Calu3 (cell line): ENCODE measurements at regions not wholly inside any gene's neighbourhood (a gene's known extent, or its start where the extent isn't known, plus 50 kb on each side); places are given as distances from the start of the nearest gene placed in this dataset.

Experiments
- BruUV-seq: library from RNA; stranded (reverse); fragments of 400-500 nt; replicated peaks from 2 replicates; lab custom pipeline; 2021; lab: Mats Ljungman, UMichigan
- CTCF ChIA-PET: fragments of 300-600 bp; sonication (Branson Sonifier 250); formaldehyde crosslinking; loops from one replicate; lab custom pipeline; 2022; ENCODE audit warnings: antibody characterized with exemption; lab: Charles Lee
- DNase-seq: peaks from one replicate; pipeline ENCODE4 v3.0.0; 2022
- H3K27ac Mint-ChIP-seq: one replicate; pipeline ENCODE4 v1.8.0; 2022; ENCODE audit warnings: mixed read lengths; ENCODE audit not compliant: unreplicated experiment
- H3K27me3 Mint-ChIP-seq: one replicate; pipeline ENCODE4 v1.8.0; 2022; ENCODE audit warnings: mixed read lengths; ENCODE audit not compliant: unreplicated experiment
- H3K36me3 Mint-ChIP-seq: one replicate; pipeline ENCODE4 v1.8.0; 2022; ENCODE audit warnings: mild to moderate bottlenecking, moderate library complexity, mixed read lengths; ENCODE audit not compliant: insufficient read depth, unreplicated experiment
- H3K4me1 Mint-ChIP-seq: one replicate; pipeline ENCODE4 v1.8.0; 2022; ENCODE audit warnings: mild to moderate bottlenecking, low read depth, mixed read lengths; ENCODE audit not compliant: unreplicated experiment
- H3K4me3 Mint-ChIP-seq: one replicate; pipeline ENCODE4 v1.8.0; 2022; ENCODE audit warnings: mild to moderate bottlenecking, low read depth, moderate library complexity, mixed read lengths; ENCODE audit not compliant: unreplicated experiment
- H3K9me3 Mint-ChIP-seq: one replicate; pipeline ENCODE4 v1.8.0; 2022; ENCODE audit warnings: low read depth, mixed read lengths; ENCODE audit not compliant: unreplicated experiment
- intact Hi-C: fragments of 100-400 bp; cut with micrococcal nuclease; formaldehyde crosslinking; loops from one replicate; pipeline ENCODE4 v1.10.0; 2022; ENCODE audit not compliant: unreplicated experiment
- TF ChIP-seq, protein P1 (sequence below): fragments of 200-600 bp; IDR thresholded peaks from one replicate; pipeline ENCODE4 v1.8.0; 2022; ENCODE audit warnings: antibody characterized with exemption; ENCODE audit not compliant: unreplicated experiment

DNA sequence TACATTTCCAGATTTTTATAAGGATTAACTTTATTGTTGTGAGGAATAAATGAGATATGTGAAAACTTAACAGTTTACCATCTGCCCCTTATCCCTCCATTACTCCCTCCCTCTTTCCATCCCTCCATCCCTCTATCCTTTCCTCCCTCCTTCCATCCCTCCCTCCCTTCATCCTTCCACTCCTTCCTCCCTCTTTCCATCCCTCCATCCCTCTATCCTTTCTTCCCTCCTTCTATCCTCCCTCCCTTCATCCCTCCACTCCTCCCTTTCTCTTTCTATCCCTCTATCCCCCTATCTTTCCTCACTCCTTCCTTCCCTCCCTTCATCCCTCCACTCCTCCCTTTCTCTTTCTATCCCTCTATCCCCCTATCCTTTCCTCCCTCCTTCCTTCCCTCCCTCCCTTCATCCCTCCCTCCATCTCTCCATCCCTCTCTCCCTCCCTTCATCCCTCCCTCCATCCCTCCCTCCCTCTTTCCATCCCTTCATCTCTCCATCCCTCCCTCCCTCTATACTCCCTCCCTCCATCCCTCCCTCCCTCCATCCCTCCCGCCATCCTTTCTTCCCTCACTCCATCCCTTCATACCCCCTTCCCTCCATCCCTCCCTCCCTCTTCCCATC, 181.8 kb upstream of the PLXNC1 start:
- no TSS peak for BruUV-seq
- DNase-seq: no peak
- intact Hi-C loops: no loop called here
- H3K27ac Mint-ChIP-seq: no peak overlapping the region
- H3K4me1 Mint-ChIP-seq: no peaks in the 10 kb centered on the region
- no peaks in the 10 kb centered on the region for H3K36me3 Mint-ChIP-seq
- TF ChIP-seq, protein P1, sequence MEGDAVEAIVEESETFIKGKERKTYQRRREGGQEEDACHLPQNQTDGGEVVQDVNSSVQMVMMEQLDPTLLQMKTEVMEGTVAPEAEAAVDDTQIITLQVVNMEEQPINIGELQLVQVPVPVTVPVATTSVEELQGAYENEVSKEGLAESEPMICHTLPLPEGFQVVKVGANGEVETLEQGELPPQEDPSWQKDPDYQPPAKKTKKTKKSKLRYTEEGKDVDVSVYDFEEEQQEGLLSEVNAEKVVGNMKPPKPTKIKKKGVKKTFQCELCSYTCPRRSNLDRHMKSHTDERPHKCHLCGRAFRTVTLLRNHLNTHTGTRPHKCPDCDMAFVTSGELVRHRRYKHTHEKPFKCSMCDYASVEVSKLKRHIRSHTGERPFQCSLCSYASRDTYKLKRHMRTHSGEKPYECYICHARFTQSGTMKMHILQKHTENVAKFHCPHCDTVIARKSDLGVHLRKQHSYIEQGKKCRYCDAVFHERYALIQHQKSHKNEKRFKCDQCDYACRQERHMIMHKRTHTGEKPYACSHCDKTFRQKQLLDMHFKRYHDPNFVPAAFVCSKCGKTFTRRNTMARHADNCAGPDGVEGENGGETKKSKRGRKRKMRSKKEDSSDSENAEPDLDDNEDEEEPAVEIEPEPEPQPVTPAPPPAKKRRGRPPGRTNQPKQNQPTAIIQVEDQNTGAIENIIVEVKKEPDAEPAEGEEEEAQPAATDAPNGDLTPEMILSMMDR: no peak
- H3K9me3 Mint-ChIP-seq: peaks cover 12% of the 10 kb centered on the region
- H3K27me3 Mint-ChIP-seq: peaks cover 51% of the 10 kb centered on the region
- CTCF ChIA-PET: no interaction called here
- no peak overlapping the region for H3K4me3 Mint-ChIP-seq

DNA sequence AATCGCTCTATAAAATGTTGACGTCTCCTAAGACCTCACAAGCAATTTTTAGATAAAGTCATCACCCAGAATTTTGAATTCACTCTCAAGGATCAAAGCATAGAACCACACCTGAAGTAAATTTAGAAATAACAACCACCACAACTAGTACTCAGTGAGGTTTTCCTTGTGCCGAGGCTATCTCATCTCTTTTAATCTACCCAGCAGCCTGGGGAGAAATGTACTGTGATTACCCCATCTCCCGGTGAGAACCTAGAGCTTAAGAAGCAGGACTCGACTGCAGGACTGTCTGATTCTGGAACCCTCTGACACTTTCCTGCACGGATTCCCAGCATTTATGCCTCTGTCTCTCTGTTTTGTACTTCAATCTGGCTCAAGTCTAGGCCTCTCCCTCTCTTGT, 180.9 kb upstream of the PLXNC1 start:
- H3K4me3 Mint-ChIP-seq: no peak overlapping the region
- TF ChIP-seq, protein P1: no peak
- intact Hi-C loops: no loop called here
- peaks cover 51% of the 10 kb centered on the region for H3K27me3 Mint-ChIP-seq
- H3K27ac Mint-ChIP-seq: no peak overlapping the region
- H3K4me1 Mint-ChIP-seq: no peaks in the 10 kb centered on the region
- no peaks in the 10 kb centered on the region for H3K36me3 Mint-ChIP-seq
- CTCF ChIA-PET: interaction anchor here (0.5 kb wide), 1 partner anchor 450 kb away, joined by 3 read pairs; no protein-coding TSS in a partner anchor
- BruUV-seq: no TSS peak
- DNase-seq: no peak
- peaks cover 12% of the 10 kb centered on the region for H3K9me3 Mint-ChIP-seq

DNA sequence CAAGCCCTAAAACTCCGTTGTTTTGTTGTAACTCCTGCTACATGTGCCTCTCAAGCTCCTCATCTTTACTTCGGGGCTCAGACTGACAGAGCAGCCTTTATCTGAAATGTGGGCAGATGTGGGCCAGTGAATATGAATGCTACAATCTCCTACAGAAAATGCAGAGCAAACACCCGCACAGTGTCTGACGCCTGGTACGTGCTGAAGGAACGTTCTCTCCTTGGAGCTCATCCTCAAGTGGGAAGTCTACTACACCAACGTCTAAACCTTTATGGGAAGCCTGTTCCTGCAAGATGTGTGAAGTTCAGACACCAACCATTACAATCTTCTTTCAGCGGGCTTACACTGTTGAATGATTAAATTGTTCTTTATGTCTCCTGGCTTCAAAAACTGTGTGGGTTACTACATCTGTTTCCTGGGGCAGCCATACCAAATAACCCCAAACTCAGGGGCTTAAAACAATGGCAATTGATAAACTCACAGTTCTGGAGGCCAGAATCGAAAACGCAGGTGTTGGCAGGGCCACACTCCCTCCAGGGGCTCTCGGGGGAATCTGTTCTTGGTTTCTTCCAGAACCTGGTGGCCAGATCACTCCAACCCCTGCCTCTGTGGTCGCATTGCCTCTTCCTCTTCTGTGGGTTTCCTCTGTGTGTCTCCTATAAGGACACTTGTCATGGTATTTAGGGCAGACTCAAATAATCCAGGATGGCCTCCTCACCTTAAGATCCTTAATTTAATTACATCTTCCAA, 179.7 kb upstream of the PLXNC1 start:
- Mint-ChIP-seq H3K27ac (no peak overlapping the region), H3K36me3 (no peaks in the 10 kb centered on the region), H3K27me3 (peaks cover 58% of the 10 kb centered on the region), H3K4me1 (no peaks in the 10 kb centered on the region), H3K4me3 (no peak overlapping the region), H3K9me3 (peaks cover 4% of the 10 kb centered on the region)
- DNase-seq: no peak
- CTCF ChIA-PET: interaction anchor here (0.6 kb wide), 1 partner anchor 780 kb away, joined by 3 read pairs; no protein-coding TSS in a partner anchor
- TF ChIP-seq, protein P1: no peak
- BruUV-seq: no TSS peak
- intact Hi-C loops: no loop called here

DNA sequence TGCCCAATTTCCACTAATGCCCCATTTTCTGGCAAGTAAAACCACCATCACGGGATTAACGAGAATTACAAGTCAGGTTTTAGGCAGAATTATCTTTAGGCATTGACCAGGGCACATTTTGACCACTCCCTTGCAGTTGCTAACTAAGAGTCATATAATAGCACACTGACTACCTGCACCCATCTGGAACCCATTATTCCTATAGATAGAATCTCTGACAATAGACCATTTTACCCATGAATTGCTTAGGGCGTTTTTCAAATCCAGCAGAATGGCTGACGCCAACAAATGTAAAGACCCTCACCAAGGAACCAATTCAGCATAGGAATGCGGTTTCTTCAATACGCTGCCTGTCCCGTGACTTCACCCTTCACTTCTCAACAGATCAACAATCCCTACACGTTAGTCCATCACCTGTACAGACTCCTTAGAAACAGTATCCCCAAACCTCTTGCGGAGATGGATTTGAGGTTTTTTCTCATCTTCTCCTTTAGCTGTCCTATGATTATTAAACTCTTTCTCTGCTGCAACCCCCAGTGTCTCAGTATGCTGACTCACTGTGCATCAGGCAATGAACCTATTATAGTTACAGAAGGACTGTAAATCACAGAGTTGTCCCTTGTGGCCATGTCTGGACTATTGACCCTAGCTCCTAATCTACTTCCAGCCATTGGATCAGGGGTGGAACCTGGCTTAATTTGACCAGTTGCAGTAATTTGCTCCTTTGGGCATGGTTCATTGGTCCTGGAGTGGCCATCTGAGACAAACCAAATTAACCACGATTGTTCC, 177.3 kb upstream of the PLXNC1 start:
- CTCF ChIA-PET: no interaction called here
- TF ChIP-seq, protein P1: no peak
- Mint-ChIP-seq H3K36me3 (no peaks in the 10 kb centered on the region), H3K4me1 (no peaks in the 10 kb centered on the region), H3K4me3 (no peak overlapping the region), H3K9me3 (peaks cover 4% of the 10 kb centered on the region), H3K27me3 (peaks cover 67% of the 10 kb centered on the region), H3K27ac (no peak overlapping the region)
- intact Hi-C loops: no loop called here
- DNase-seq: no peak
- no TSS peak for BruUV-seq
